ENCODE measurements at regions not wholly inside any gene's neighbourhood (a gene's known extent, or its start where the extent isn't known, plus 50 kb on each side); places are given as distances from the start of the nearest gene placed in this dataset.

DNA sequence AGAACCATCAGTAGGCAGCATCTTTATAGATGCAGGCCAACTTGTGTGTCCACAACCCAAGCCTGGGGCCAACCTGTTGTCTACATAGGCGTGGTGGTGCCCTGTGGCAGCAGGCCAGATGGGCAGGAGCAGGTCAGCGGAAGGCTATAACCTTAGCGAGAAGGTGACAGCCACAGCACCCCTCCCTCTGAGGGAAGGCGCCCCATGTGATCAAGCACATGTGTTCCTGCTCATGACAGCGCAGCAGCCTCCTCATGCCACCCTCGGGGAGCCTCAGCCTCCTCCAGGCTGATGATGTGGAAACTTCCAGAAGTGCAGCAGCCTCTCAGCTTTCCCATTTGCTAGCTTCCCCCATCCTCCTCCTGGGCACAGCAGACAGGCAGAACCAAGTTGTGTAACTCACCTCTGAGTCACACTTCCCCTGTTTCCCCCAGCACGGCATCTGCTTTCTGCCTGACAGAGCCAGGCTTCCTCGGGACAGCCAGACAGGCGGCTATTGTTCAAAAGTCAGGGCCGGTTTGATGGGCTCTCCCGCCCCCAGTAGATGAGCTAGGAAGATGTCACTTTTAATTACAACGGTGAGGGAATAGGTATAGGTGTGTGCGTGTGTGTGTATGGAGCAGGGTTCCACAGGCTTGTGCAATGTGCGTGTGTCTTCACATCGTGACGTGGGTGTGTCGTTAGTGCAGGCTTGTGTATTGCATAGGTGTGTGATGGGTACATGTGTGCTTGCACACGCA, 312.0 kb upstream of the ZMIZ1 start:
- peak; percentile 6 for DNase-seq (ENCODE audit: low spot score)
- no peaks in the 10 kb centered on the region for H3K36me3 Mint-ChIP-seq (ENCODE audit: low read depth)
- H3K9me3 Mint-ChIP-seq: no peaks in the 10 kb centered on the region
- H3K4me1 Mint-ChIP-seq (ENCODE audit: low read depth): peaks cover 3% of the 10 kb centered on the region
- H3K27ac Mint-ChIP-seq: no peak overlapping the region
- no peak overlapping the region for H3K4me3 Mint-ChIP-seq
- H3K27me3 Mint-ChIP-seq (ENCODE audit: low read depth): peaks cover 6% of the 10 kb centered on the region

GRCh38 chr10:78757344-78757925, 311.3 kb upstream of the ZMIZ1 start:
- H3K4me1 Mint-ChIP-seq (ENCODE audit: low read depth): peaks cover 3% of the 10 kb centered on the region
- peaks cover 6% of the 10 kb centered on the region for H3K27me3 Mint-ChIP-seq (ENCODE audit: low read depth)
- H3K4me3 Mint-ChIP-seq: no peak overlapping the region
- no peak for DNase-seq (ENCODE audit: low spot score)
- H3K9me3 Mint-ChIP-seq: no peaks in the 10 kb centered on the region
- no peak overlapping the region for H3K27ac Mint-ChIP-seq
- H3K36me3 Mint-ChIP-seq (ENCODE audit: low read depth): no peaks in the 10 kb centered on the region

- no peaks in the 10 kb centered on the region for H3K36me3 Mint-ChIP-seq (ENCODE audit: low read depth)
- peaks cover 6% of the 10 kb centered on the region for H3K27me3 Mint-ChIP-seq (ENCODE audit: low read depth)
- peaks cover 3% of the 10 kb centered on the region for H3K4me1 Mint-ChIP-seq (ENCODE audit: low read depth)
- H3K9me3 Mint-ChIP-seq: no peaks in the 10 kb centered on the region
- no peak for DNase-seq (ENCODE audit: low spot score)
- no peak overlapping the region for H3K4me3 Mint-ChIP-seq
- H3K27ac Mint-ChIP-seq: no peak overlapping the region
These were observed 310.6 kb upstream of the ZMIZ1 start for GRCh38 chr10:78758176-78758575.

DNA sequence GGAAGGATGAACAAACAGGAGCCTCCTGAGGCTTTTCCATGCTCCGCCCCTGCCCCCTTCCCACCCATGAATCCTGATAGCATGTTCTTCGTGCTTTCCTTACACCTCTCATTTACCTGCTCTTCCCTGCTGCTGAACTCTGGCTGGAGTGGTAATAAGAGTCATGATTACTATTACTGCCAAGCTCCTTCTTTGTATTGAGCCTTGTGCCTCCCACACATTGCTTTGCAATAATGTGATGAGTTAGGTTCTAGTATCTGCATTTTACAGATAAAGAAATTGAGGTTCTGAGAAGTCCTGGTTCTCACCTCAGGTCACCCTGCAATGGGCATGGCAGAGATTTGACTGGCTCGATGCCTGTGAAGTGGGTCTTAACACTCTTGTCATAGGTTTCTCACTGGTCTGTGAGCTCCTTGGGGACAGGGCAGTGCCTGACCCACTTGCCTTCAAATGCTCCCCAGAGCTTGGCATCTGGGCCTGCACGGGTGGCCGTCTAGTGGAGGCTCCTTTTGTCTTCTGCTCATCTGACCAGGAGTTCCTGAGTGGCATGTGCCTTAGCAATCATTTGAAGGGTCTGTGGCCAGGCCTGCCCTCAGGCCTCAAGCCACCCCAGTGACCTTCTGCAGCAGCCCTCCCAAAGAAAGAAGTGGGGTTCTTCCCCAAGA, 309.2 kb upstream of the ZMIZ1 start:
- H3K36me3 Mint-ChIP-seq (ENCODE audit: low read depth): no peaks in the 10 kb centered on the region
- peaks cover 3% of the 10 kb centered on the region for H3K4me1 Mint-ChIP-seq (ENCODE audit: low read depth)
- no peak overlapping the region for H3K27ac Mint-ChIP-seq
- H3K27me3 Mint-ChIP-seq (ENCODE audit: low read depth): no peaks in the 10 kb centered on the region
- no peak overlapping the region for H3K4me3 Mint-ChIP-seq
- no peaks in the 10 kb centered on the region for H3K9me3 Mint-ChIP-seq
- DNase-seq (ENCODE audit: low spot score): no peak

DNA sequence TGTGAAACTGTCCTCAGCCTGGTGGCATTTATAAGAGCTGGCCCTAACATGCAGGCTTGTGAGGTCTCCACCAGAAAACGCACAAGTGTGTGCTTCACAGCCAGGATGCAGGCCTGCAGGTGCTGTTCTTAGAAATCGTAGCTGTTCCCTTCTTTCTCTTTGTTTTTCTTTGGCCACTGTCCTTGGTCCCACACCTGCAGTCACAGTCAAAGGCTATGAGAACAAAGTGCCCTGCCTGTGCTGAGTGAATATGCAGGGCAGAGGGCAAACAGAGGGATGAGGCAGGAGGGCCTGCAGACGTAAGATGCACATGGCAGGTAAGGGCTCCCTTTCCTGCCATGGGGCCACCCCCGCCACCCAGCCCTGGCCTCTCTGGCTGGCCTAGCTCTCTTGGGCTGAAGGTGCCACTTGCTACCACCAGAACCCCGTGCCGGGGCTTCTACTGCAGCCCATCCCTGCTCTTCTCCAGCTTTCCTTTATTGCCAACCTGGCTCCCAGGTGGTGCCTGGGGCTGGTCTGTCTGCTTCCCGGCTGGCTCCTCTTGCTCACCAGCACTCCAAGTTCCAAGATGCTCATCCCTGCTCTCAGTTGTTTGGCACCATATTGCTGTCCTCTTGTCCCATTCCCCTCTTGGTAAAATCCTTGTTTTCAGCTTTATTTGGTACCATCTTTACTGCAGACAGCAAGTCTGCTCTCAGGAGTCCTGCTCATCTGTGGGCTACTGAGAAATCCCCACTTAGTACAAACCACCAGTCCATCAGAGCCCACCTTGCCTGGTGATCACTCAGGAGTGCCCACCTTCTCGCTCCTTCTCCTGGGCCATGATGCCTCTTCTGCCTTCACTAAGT, 308.1 kb upstream of the ZMIZ1 start:
- Mint-ChIP-seq H3K4me1 (ENCODE audit: low read depth) (peaks cover 3% of the 10 kb centered on the region), H3K27ac (no peak overlapping the region), H3K4me3 (no peak overlapping the region), H3K36me3 (ENCODE audit: low read depth) (no peaks in the 10 kb centered on the region), H3K27me3 (ENCODE audit: low read depth) (no peaks in the 10 kb centered on the region), H3K9me3 (no peaks in the 10 kb centered on the region)
- no peak for DNase-seq (ENCODE audit: low spot score)

- Mint-ChIP-seq H3K36me3 (ENCODE audit: low read depth) (no peaks in the 10 kb centered on the region), H3K27ac (no peak overlapping the region), H3K9me3 (no peaks in the 10 kb centered on the region), H3K27me3 (ENCODE audit: low read depth) (no peaks in the 10 kb centered on the region), H3K4me1 (ENCODE audit: low read depth) (peaks cover 3% of the 10 kb centered on the region), H3K4me3 (no peak overlapping the region)
- DNase-seq (ENCODE audit: low spot score): no peak
These were observed 307.4 kb upstream of the ZMIZ1 start for GRCh38 chr10:78761311-78761781.

- no peaks in the 10 kb centered on the region for H3K4me1 Mint-ChIP-seq (ENCODE audit: low read depth)
- H3K9me3 Mint-ChIP-seq: no peaks in the 10 kb centered on the region
- H3K36me3 Mint-ChIP-seq (ENCODE audit: low read depth): no peaks in the 10 kb centered on the region
- no peaks in the 10 kb centered on the region for H3K27me3 Mint-ChIP-seq (ENCODE audit: low read depth)
- H3K27ac Mint-ChIP-seq: no peak overlapping the region
- DNase-seq (ENCODE audit: low spot score): no peak
- H3K4me3 Mint-ChIP-seq: no peak overlapping the region
These were observed 306.6 kb upstream of the ZMIZ1 start for GRCh38 chr10:78762086-78762630.

DNA sequence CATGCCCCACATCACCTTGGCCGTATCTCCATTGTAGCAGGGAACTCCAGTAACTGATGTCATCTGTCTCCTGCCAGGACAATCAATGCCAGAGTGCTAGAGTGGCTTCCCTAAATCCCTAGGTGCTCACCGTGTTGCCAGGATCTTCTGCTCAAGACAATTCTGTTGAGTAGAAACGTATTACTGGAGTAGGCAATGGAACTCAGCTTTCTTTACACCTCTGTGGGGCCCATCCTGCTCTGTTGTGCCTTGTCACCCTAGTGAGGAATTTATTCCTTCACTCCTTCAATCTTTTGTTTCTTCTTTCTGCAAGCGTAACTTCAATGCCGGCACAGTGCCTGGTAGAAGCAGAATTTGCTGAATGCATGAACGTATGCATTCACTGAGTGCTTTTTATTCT, 305.5 kb upstream of the ZMIZ1 start:
- Mint-ChIP-seq H3K27me3 (ENCODE audit: low read depth) (no peaks in the 10 kb centered on the region), H3K4me3 (no peak overlapping the region), H3K9me3 (no peaks in the 10 kb centered on the region), H3K36me3 (ENCODE audit: low read depth) (no peaks in the 10 kb centered on the region), H3K4me1 (ENCODE audit: low read depth) (no peaks in the 10 kb centered on the region), H3K27ac (no peak overlapping the region)
- no peak for DNase-seq (ENCODE audit: low spot score)

DNA sequence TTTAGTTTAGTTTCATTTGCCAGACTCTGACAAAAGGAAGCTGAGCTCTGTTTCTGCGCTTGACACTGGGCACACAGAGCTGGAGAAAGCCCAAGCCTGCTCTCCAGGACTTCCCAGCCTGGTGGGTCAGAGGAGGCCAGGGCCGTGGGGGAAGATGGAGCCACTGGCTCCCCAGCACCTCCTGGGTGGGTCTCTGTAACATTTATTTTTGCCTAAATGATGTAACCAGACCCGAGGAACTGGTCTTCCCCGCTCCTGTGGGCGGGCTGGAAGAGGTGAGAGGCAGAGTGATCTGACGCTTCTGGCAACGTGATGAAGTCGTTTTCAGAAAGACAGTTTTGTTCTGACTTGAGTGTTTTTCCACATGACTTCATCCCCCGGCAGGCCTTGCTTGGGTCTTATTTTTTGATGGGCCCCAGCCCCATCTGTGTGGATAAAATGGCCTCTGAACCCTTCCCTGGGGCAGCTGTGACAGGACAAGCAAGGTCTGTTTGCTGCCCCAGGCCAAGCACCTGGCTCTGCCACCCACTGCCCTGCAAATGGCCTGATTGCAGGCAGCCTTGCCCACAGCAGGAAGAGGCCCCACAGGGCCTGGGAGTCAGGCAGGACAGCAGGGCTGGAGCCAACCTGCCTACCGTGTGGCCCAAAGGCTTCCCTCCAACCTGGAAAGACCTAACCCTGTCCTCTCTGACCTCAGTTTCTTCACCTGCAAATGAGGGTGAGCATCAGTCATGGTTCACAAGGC, 304.9 kb upstream of the ZMIZ1 start:
- peak; percentile 57 for DNase-seq (ENCODE audit: low spot score)
- Mint-ChIP-seq H3K4me1 (ENCODE audit: low read depth) (no peaks in the 10 kb centered on the region), H3K27ac (no peak overlapping the region), H3K27me3 (ENCODE audit: low read depth) (no peaks in the 10 kb centered on the region), H3K4me3 (no peak overlapping the region), H3K9me3 (no peaks in the 10 kb centered on the region), H3K36me3 (ENCODE audit: low read depth) (no peaks in the 10 kb centered on the region)

GRCh38 chr10:78764436-78764835, 304.3 kb upstream of the ZMIZ1 start:
- DNase-seq (ENCODE audit: low spot score): no peak
- Mint-ChIP-seq H3K4me3 (no peak overlapping the region), H3K36me3 (ENCODE audit: low read depth) (no peaks in the 10 kb centered on the region), H3K27ac (no peak overlapping the region), H3K4me1 (ENCODE audit: low read depth) (no peaks in the 10 kb centered on the region), H3K9me3 (no peaks in the 10 kb centered on the region), H3K27me3 (ENCODE audit: low read depth) (no peaks in the 10 kb centered on the region)

- Mint-ChIP-seq H3K4me1 (ENCODE audit: low read depth) (no peaks in the 10 kb centered on the region), H3K27me3 (ENCODE audit: low read depth) (no peaks in the 10 kb centered on the region), H3K27ac (no peak overlapping the region), H3K4me3 (no peak overlapping the region), H3K9me3 (no peaks in the 10 kb centered on the region), H3K36me3 (ENCODE audit: low read depth) (no peaks in the 10 kb centered on the region)
- no peak for DNase-seq (ENCODE audit: low spot score)
These were observed 303.8 kb upstream of the ZMIZ1 start for GRCh38 chr10:78764846-78765430.

DNA sequence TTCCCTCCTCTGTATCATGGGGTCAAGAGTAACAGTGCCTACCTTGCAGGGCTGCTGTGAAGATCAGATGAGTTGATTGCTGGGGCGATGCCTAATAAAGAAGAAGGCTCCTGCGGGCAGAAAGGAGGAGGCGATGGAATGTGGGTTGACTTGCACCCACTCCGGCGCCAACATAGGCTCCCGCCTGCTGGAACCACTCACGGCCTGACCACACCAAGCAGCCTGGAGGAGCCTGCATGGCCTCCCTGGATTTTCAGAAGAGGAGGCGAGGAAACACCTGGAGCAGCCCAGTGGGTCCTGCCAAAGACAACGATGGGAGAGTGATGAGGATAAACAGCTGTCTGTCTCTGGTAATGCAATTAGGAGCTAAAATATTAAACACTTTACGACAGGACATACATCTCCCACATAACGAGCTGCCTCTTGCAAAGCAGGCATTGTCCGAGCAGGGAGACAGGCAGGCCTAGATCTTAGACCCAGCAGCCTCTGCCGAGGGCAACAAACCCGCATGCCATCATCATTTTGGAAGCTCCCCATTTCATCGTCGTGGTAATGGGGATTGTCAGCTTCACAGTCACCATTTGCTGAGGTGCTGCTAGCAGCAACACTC, 302.9 kb upstream of the ZMIZ1 start:
- Mint-ChIP-seq H3K9me3 (no peaks in the 10 kb centered on the region), H3K4me1 (ENCODE audit: low read depth) (no peaks in the 10 kb centered on the region), H3K36me3 (ENCODE audit: low read depth) (no peaks in the 10 kb centered on the region), H3K27ac (no peak overlapping the region), H3K27me3 (ENCODE audit: low read depth) (no peaks in the 10 kb centered on the region), H3K4me3 (no peak overlapping the region)
- DNase-seq (ENCODE audit: low spot score): no peak

All from T-helper 2 cell treated with Interferon-gamma antibody and Interleukin-4, amounts not matched to agents 5 μg/mL and 100 μg/mL, for 36 hours (primary cell).